ENCODE measurements at regions not wholly inside any gene's neighbourhood (a gene's known extent, or its start where the extent isn't known, plus 50 kb on each side); places are given as distances from the start of the nearest gene placed in this dataset.

GRCh38 chr15:53102483-53102882, 312.3 kb upstream of the ONECUT1 start:
- no peak for TF ChIP-seq CTCF (IDR thresholded peaks at IDR 0.05)
- TF ChIP-seq EZH2 (IDR thresholded peaks at IDR 0.05; ENCODE audit: borderline replicate concordance, insufficient read depth, low read depth, low read length, poor library complexity, severe bottlenecking) = no peak

All from B cell (primary cell).